Epithelial cell of esophagus (primary cell): ENCODE measurements at regions not wholly inside any gene's neighbourhood (a gene's known extent, or its start where the extent isn't known, plus 50 kb on each side); places are given as distances from the start of the nearest gene placed in this dataset.

Source experiments
- DNase-seq: peaks from one replicate; pipeline ENCODE4 v3.0.0; 2010; ENCODE audit warnings: low read depth
- H3K4me3 ChIP-seq: 2 replicates; pipeline ENCODE4 v1.5.1; 2011; ENCODE audit warnings: mild to moderate bottlenecking, low read length, control low read depth
- TF ChIP-seq, protein P1 (sequence below): IDR thresholded peaks from 2 replicates; pipeline ENCODE4 v1.5.1; 2011; ENCODE audit warnings: low read depth, mild to moderate bottlenecking, low read length, control low read depth, inconsistent platforms; ENCODE audit not compliant: insufficient read depth; ENCODE audit errors: missing control alignments

DNA sequence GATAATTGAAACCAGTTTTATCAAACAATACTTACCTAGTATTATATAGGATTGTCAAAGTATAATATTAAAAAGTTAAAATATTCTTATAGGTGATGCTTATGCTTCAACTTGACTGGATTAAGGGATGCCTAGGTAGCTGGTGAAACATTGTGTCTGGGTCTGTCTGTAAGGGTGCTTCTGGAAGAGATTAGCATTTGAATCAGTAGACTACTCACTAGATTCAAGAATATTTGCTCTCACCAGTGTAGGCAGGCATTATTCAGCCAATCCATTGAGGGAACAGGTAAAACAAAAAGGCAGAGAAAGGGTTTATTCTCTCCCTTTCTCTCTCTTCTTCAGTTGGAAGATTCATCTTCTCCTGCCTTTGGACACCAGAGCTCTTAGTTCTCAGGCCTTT is 486.8 kb upstream of the GOLIM4 start:
- DNase-seq: no peak
- H3K4me3 ChIP-seq: no peak overlapping the region
- TF ChIP-seq, protein P1, sequence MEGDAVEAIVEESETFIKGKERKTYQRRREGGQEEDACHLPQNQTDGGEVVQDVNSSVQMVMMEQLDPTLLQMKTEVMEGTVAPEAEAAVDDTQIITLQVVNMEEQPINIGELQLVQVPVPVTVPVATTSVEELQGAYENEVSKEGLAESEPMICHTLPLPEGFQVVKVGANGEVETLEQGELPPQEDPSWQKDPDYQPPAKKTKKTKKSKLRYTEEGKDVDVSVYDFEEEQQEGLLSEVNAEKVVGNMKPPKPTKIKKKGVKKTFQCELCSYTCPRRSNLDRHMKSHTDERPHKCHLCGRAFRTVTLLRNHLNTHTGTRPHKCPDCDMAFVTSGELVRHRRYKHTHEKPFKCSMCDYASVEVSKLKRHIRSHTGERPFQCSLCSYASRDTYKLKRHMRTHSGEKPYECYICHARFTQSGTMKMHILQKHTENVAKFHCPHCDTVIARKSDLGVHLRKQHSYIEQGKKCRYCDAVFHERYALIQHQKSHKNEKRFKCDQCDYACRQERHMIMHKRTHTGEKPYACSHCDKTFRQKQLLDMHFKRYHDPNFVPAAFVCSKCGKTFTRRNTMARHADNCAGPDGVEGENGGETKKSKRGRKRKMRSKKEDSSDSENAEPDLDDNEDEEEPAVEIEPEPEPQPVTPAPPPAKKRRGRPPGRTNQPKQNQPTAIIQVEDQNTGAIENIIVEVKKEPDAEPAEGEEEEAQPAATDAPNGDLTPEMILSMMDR: no peak

DNA sequence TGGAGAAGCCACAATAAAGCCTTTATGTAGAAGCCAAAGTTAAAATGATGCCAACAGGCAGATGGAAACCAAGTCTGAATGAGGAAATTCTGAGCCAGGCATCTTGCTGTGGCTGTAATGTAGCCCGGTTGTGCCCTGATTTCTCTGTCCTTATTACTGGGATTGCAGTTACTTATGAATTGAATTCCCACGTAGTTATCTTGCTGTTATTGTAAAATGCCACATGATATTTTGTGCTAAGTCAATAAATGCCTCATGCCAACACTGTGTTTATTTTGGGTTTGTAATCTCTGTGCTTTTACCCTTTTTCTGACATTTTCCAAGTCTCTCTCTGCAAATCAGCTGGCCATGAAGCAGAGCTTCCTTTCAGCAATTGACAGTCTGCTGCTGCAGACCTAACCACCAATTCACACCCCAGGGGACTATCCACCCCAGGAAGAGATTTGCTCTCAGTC is 486.1 kb upstream of the GOLIM4 start:
- TF ChIP-seq, protein P1: no peak
- H3K4me3 ChIP-seq: no peak overlapping the region
- DNase-seq: no peak

DNA sequence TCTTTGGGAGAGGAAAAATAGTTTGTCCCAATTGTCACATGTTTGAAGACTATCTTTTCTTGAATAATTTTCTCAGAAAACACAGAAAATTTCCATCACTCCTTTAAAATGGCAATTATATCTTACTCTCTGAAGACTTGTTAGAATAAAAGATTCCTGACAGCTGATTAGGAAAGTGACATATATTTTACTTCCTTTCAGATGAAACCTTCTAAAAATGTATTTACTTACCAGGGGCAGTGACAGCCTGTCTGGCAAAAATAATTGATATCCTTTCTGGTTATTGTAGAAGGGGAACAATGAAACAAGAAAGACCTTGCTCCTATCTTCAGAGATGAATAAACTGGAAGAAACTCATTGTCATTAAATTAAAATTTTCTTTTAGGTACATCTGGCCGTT is 483.3 kb upstream of the GOLIM4 start:
- DNase-seq: no peak
- H3K4me3 ChIP-seq: no peak overlapping the region
- TF ChIP-seq, protein P1: no peak

DNA sequence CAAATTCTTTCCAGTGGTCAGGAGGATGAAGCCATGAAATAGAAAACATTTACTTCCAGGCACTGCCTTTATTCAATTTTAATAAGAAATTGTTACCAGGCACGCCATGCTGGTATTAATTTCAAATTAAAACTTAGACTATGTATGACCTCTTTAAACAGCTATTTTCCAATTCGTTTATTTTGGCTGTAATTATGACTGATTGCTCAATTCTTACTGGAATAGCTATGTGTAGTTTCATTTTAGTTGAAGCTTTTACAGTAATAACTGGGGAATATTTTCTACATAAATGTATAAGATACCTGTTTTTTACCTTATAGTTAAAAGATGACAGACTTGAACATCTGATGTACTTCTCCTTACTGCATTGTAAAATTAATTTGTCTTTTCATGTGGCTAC is 480.0 kb upstream of the GOLIM4 start:
- TF ChIP-seq, protein P1: no peak
- no peak for DNase-seq
- no peak overlapping the region for H3K4me3 ChIP-seq

DNA sequence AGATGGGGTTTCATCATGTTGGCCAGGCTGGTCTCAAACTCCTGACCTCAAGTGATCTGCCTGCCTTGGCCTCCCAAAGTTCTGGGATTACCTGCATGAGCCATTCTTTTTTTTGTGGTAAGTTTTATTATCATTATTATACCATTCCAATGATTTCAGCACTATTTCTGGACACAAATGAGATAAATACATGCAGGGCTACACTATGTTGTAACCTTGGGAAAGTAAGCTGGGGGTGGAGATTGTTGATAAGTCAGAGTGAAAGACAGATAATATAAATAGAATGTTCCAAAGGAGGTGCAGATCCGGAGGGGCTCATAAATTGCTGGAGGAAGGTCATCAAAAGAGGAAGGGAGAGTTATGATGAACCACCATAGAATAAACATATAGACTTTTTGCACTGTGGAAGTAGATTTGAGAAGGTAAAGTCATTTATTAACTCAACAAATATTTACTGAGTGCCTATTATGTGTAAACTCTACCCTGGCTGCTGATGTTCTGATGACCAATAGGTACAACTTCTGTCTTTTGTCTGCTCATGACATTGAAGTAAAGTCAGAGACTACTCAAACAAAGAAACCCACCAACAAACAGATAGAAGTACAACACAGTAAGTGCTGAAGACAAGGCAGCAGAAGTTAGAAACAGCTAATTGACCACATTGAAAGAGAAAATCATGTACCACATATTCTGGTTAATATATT is 478.9 kb upstream of the GOLIM4 start:
- no peak for DNase-seq
- TF ChIP-seq, protein P1: no peak

DNA sequence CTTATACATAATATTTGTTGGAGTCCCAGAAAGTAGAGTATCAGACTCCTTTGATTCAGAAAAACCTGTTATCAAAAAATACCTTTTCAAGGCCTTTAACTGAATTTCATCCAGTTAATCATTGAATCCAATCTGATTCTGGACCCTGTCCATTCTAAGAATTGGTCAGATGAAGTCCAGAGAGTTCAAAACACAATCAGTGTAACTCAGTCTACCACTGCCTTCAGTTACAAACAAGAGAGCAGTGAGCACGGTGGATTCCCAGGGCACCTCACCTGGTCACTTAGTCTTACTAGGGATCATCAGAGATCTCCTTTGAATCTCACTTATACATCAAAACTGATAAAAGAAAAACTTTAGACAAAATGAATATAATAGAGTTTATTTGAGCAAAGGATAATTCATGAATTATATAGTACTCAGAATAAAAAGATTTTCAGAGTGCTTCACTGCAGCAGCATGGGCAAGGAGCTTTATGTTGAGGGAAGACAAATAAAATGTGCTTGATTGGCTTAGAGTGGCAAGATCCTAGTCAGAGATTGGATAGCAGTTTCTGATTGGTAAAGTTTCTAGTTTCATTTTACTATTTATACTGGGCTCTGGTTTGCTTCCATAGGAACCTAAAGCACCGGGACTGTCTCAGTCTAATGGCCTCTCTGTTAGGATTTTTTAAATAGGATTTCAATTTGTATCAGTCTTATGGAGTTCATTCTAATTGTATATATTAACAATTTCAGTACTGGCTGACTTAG is 474.9 kb upstream of the GOLIM4 start:
- TF ChIP-seq, protein P1: no peak
- no peak overlapping the region for H3K4me3 ChIP-seq
- DNase-seq: no peak

More for the DNA sequence above, 478.9 kb upstream of the GOLIM4 start:
- no peak overlapping the region for H3K4me3 ChIP-seq
